HG02973 (cell line): ENCODE measurements at regions not wholly inside any gene's neighbourhood (a gene's known extent, or its start where the extent isn't known, plus 50 kb on each side); places are given as distances from the start of the nearest gene placed in this dataset.

Experiments used
- ATAC-seq: cut with Tn5 transposase; IDR thresholded peaks from one replicate; pipeline ENCODE4 v1.9.1; 2021; ENCODE audit warnings: moderate library complexity; ENCODE audit not compliant: unreplicated experiment

- ATAC-seq = peak; percentile 52
These were observed 50.7 kb upstream of the TNFRSF21 start for GRCh38 chr6:47360388-47360787.

- no peak for ATAC-seq
These were observed 53.3 kb upstream of the TNFRSF21 start for GRCh38 chr6:47362857-47363461.

GRCh38 chr6:47363736-47364135 is 54.0 kb upstream of the TNFRSF21 start:
- no peak for ATAC-seq

GRCh38 chr6:47366335-47366890 is 56.7 kb upstream of the TNFRSF21 start:
- ATAC-seq = no peak

GRCh38 chr6:47371139-47371869 is 61.6 kb upstream of the TNFRSF21 start:
- no peak for ATAC-seq

GRCh38 chr6:47371870-47372255 is 62.2 kb upstream of the TNFRSF21 start:
- no peak for ATAC-seq

- no peak for ATAC-seq
These were observed 62.6 kb upstream of the TNFRSF21 start for GRCh38 chr6:47372318-47372717.

GRCh38 chr6:47375426-47375825 is 65.7 kb upstream of the TNFRSF21 start:
- no peak for ATAC-seq

- ATAC-seq = no peak
These were observed 67.2 kb upstream of the TNFRSF21 start for GRCh38 chr6:47376930-47377329.

- no peak for ATAC-seq
These were observed 68.3 kb upstream of the TNFRSF21 start for GRCh38 chr6:47377971-47378370.

- no peak for ATAC-seq
These were observed 69.6 kb upstream of the TNFRSF21 start for GRCh38 chr6:47379328-47379727.

GRCh38 chr6:47380251-47380650 is 70.5 kb upstream of the TNFRSF21 start:
- ATAC-seq = no peak

- ATAC-seq = no peak
These were observed 71.3 kb upstream of the TNFRSF21 start for GRCh38 chr6:47381036-47381435.

GRCh38 chr6:47383360-47383759 is 73.7 kb upstream of the TNFRSF21 start:
- no peak for ATAC-seq

GRCh38 chr6:47391675-47392074 is 82.0 kb upstream of the TNFRSF21 start:
- ATAC-seq = no peak

- ATAC-seq = no peak
These were observed 82.5 kb upstream of the TNFRSF21 start for GRCh38 chr6:47392251-47392650.

GRCh38 chr6:47396401-47397069 is 81.1 kb upstream of the CD2AP start:
- no peak for ATAC-seq

- ATAC-seq = no peak
These were observed 77.0 kb upstream of the CD2AP start for GRCh38 chr6:47400581-47400980.

GRCh38 chr6:47402081-47402480 is 75.5 kb upstream of the CD2AP start:
- no peak for ATAC-seq

- ATAC-seq = no peak
These were observed 74.5 kb upstream of the CD2AP start for GRCh38 chr6:47403056-47403455.

GRCh38 chr6:47403801-47404200 is 73.8 kb upstream of the CD2AP start:
- ATAC-seq = no peak

GRCh38 chr6:47404435-47404834 is 73.2 kb upstream of the CD2AP start:
- ATAC-seq = no peak
